ENCODE measurements at regions not wholly inside any gene's neighbourhood (a gene's known extent, or its start where the extent isn't known, plus 50 kb on each side); places are given as distances from the start of the nearest gene placed in this dataset.
"Not testable (repeated sequence)": the region's sequence is repeated elsewhere in the genome, so short reads cannot be mapped to it uniquely, and the experiment has no call there.

DNA sequence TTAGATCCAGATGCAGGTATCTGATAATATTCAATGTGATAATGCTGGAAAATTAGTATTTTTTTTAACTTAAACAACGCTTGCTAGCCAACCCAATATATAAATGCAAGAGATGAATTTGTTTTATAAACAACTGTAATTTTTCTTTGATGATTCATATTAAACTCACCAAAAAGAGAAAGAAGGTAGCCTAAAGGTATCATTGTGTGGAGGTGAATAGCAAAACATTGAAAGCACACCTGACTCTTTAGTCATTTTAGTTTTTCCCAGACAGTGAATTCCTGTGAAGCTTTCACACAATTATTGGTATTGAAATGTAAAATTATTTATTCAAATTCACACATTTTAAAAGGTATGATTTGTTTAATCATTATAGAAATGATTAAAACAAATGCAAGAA, 424.0 kb downstream of the NR4A2 start:
- no peaks in the 10 kb centered on the region for H3K36me3 ChIP-seq (ENCODE audit: control insufficient read depth, insufficient read depth, low read length)
- FAIRE-seq (no peak), DNase-seq (ENCODE audit: low read depth) (peak; percentile 28)
- no peak overlapping the region for H3K4me3 ChIP-seq (ENCODE audit: low read depth, low read length)
- no peaks in the 10 kb centered on the region for H3K27me3 ChIP-seq (ENCODE audit: control insufficient read depth, insufficient read depth, low read length)
- TF ChIP-seq, protein P1, sequence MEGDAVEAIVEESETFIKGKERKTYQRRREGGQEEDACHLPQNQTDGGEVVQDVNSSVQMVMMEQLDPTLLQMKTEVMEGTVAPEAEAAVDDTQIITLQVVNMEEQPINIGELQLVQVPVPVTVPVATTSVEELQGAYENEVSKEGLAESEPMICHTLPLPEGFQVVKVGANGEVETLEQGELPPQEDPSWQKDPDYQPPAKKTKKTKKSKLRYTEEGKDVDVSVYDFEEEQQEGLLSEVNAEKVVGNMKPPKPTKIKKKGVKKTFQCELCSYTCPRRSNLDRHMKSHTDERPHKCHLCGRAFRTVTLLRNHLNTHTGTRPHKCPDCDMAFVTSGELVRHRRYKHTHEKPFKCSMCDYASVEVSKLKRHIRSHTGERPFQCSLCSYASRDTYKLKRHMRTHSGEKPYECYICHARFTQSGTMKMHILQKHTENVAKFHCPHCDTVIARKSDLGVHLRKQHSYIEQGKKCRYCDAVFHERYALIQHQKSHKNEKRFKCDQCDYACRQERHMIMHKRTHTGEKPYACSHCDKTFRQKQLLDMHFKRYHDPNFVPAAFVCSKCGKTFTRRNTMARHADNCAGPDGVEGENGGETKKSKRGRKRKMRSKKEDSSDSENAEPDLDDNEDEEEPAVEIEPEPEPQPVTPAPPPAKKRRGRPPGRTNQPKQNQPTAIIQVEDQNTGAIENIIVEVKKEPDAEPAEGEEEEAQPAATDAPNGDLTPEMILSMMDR (IDR thresholded peaks at IDR 0.05; ENCODE audit: insufficient read depth, low read length, severe bottlenecking): no peak

- no peaks in the 10 kb centered on the region for H3K36me3 ChIP-seq (ENCODE audit: control insufficient read depth, insufficient read depth, low read length)
- H3K4me3 ChIP-seq (ENCODE audit: low read depth, low read length): no peak overlapping the region
- no peaks in the 10 kb centered on the region for H3K27me3 ChIP-seq (ENCODE audit: control insufficient read depth, insufficient read depth, low read length)
- DNase-seq (ENCODE audit: low read depth): no peak
- no peak for FAIRE-seq
- TF ChIP-seq, protein P1 (IDR thresholded peaks at IDR 0.05; ENCODE audit: insufficient read depth, low read length, severe bottlenecking): no peak
Measured at GRCh38 chr2:155907211-155907610, 425.3 kb downstream of the NR4A2 start.

DNA sequence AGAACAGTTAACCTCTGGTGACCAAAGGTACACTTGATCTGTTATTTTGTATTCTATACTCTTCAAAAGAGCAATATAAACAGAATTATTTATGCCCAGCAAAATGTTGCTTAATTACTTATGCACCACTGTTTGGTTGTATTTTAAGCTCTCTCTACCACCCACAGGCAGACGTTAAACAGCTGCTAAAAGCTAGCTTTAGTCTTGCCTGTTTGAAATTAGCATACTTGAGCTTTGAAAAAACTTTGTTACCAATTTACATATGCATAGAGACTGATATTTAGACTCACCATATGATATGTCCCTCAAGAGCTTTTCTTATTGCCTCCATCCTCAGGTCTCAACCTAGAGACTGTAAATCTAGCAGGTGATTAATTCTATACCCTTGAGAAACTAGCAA, 426.9 kb downstream of the NR4A2 start:
- Histone ChIP-seq H3K4me3 (ENCODE audit: low read depth, low read length) (no peak overlapping the region), H3K36me3 (ENCODE audit: control insufficient read depth, insufficient read depth, low read length) (no peaks in the 10 kb centered on the region), H3K27me3 (ENCODE audit: control insufficient read depth, insufficient read depth, low read length) (no peaks in the 10 kb centered on the region)
- TF ChIP-seq, protein P1 (IDR thresholded peaks at IDR 0.05; ENCODE audit: insufficient read depth, low read length, severe bottlenecking): no peak
- DNase-seq (ENCODE audit: low read depth): no peak
- FAIRE-seq: no peak

GRCh38 chr2:155904720-155905119, 427.8 kb downstream of the NR4A2 start:
- Histone ChIP-seq H3K36me3 (ENCODE audit: control insufficient read depth, insufficient read depth, low read length) (no peaks in the 10 kb centered on the region), H3K27me3 (ENCODE audit: control insufficient read depth, insufficient read depth, low read length) (no peaks in the 10 kb centered on the region), H3K4me3 (ENCODE audit: low read depth, low read length) (no peak overlapping the region)
- no peak for DNase-seq (ENCODE audit: low read depth)
- TF ChIP-seq, protein P1 (IDR thresholded peaks at IDR 0.05; ENCODE audit: insufficient read depth, low read length, severe bottlenecking): no peak
- no peak for FAIRE-seq

GRCh38 chr2:155902635-155903034, 429.9 kb downstream of the NR4A2 start:
- FAIRE-seq: no peak

GRCh38 chr2:155895016-155895415, 437.5 kb downstream of the NR4A2 start:
- H3K4me3 ChIP-seq (ENCODE audit: low read depth, low read length): no peak overlapping the region
- peak; percentile 86 for DNase-seq (ENCODE audit: low read depth)
- H3K36me3 ChIP-seq (ENCODE audit: control insufficient read depth, insufficient read depth, low read length): no peaks in the 10 kb centered on the region
- FAIRE-seq: no peak
- no peaks in the 10 kb centered on the region for H3K27me3 ChIP-seq (ENCODE audit: control insufficient read depth, insufficient read depth, low read length)
- TF ChIP-seq, protein P1 (IDR thresholded peaks at IDR 0.05; ENCODE audit: insufficient read depth, low read length, severe bottlenecking): no peak

More at GRCh38 chr2:155902635-155903034, 429.9 kb downstream of the NR4A2 start:
- no peak overlapping the region for H3K4me3 ChIP-seq (ENCODE audit: low read depth, low read length)
- H3K36me3 ChIP-seq (ENCODE audit: control insufficient read depth, insufficient read depth, low read length): no peaks in the 10 kb centered on the region
- DNase-seq (ENCODE audit: low read depth): no peak
- TF ChIP-seq, protein P1 (IDR thresholded peaks at IDR 0.05; ENCODE audit: insufficient read depth, low read length, severe bottlenecking): no peak
- H3K27me3 ChIP-seq (ENCODE audit: control insufficient read depth, insufficient read depth, low read length): no peaks in the 10 kb centered on the region

DNA sequence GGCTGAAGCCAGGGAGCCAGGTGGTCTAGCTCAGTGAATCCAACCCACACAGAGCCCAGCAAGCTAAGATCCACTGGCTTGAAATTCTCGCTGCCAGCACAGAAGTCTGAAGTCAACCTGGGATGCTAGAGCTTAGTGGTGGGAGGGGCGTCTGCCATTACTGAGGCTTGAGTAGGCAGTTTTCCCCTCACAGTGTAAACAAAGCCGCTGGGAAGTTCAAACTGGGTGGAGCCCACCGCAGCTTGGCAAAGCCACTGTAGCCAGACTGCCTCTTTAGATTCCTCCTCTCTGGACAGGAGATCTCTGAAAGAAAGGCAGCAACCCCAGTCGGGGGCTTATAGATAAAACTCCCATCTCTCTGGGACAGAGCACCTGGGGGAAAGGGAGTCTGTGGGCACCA, 452.1 kb downstream of the NR4A2 start:
- not testable (repeated sequence) for H3K27me3 ChIP-seq (ENCODE audit: control insufficient read depth, insufficient read depth, low read length); H3K4me3 ChIP-seq (ENCODE audit: low read depth, low read length); FAIRE-seq; H3K36me3 ChIP-seq (ENCODE audit: control insufficient read depth, insufficient read depth, low read length)
- DNase-seq (ENCODE audit: low read depth): peak; percentile 57

- not testable (repeated sequence) for FAIRE-seq; H3K27me3 ChIP-seq (ENCODE audit: control insufficient read depth, insufficient read depth, low read length); H3K36me3 ChIP-seq (ENCODE audit: control insufficient read depth, insufficient read depth, low read length); H3K4me3 ChIP-seq (ENCODE audit: low read depth, low read length)
- DNase-seq (ENCODE audit: low read depth): peak; percentile 94
Measured at GRCh38 chr2:155879900-155880299, 452.6 kb downstream of the NR4A2 start.

Data from bronchial epithelial cell (primary cell).